GM23338 (cell line): ENCODE measurements at regions not wholly inside any gene's neighbourhood (a gene's known extent, or its start where the extent isn't known, plus 50 kb on each side); places are given as distances from the start of the nearest gene placed in this dataset.

ENCODE experiments used
- ATAC-seq: fragments of 200-7000 bp; cut with Tn5 transposase; 3 replicates; pipeline ENCODE4 v1.9.1; 2020
- DNase-seq: peaks from one replicate; pipeline ENCODE4 v3.0.0-alpha.2; 2015; ENCODE audit warnings: low spot score
- H2AFZ ChIP-seq: fragments of 200-600 bp; sonication (generic); 2 replicates; pipeline ENCODE4 v1.8.0; 2016; ENCODE audit warnings: antibody characterized with exemption, mild to moderate bottlenecking, moderate library complexity
- H3F3A ChIP-seq: fragments of 200-600 bp; sonication (generic); replicated peaks from 2 replicates; pipeline ENCODE4 v1.8.0; 2017; ENCODE audit warnings: antibody characterized with exemption, mixed run types, low read depth
- H3K27ac ChIP-seq: fragments of 200-600 bp; sonication (generic); 2 replicates; pipeline ENCODE4 v1.6.1; 2016; ENCODE audit warnings: low read depth
- H3K27me3 ChIP-seq: fragments of 200-600 bp; sonication (generic); 2 replicates; pipeline ENCODE4 v1.8.0; 2016; ENCODE audit warnings: mild to moderate bottlenecking, mixed run types, moderate library complexity; ENCODE audit not compliant: insufficient read depth
- H3K36me3 ChIP-seq: fragments of 200-600 bp; sonication (generic); 2 replicates; pipeline ENCODE4 v1.8.0; 2016; ENCODE audit warnings: mild to moderate bottlenecking; ENCODE audit not compliant: insufficient read depth
- H3K4me1 ChIP-seq: fragments of 200-600 bp; sonication (generic); 2 replicates; pipeline ENCODE4 v1.8.0; 2016; ENCODE audit warnings: mild to moderate bottlenecking, moderate library complexity; ENCODE audit not compliant: insufficient read depth
- H3K4me2 ChIP-seq: fragments of 200-600 bp; sonication (generic); 2 replicates; pipeline ENCODE4 v1.7.1; 2017; ENCODE audit warnings: mixed run types
- H3K4me3 ChIP-seq: fragments of 200-600 bp; sonication (generic); 2 replicates; pipeline ENCODE4 v1.6.1; 2016; ENCODE audit warnings: mixed run types
- H3K79me2 ChIP-seq: fragments of 200-600 bp; sonication (generic); replicated peaks from 2 replicates; pipeline ENCODE4 v1.8.0; 2017; ENCODE audit warnings: mild to moderate bottlenecking; ENCODE audit not compliant: insufficient read depth
- H3K9me2 ChIP-seq: fragments of 200-600 bp; sonication (generic); 2 replicates; pipeline ENCODE4 v1.8.0; 2017; ENCODE audit not compliant: insufficient read depth
- H4K20me1 ChIP-seq: fragments of 200-600 bp; sonication (generic); replicated peaks from 2 replicates; pipeline ENCODE4 v1.8.0; 2017; ENCODE audit warnings: mild to moderate bottlenecking; ENCODE audit not compliant: insufficient read depth
- H3K27ac Mint-ChIP-seq: 2 replicates; pipeline ENCODE4 v1.8.0; 2020; ENCODE audit warnings: inconsistent platforms, mild to moderate bottlenecking, moderate library complexity, mixed read lengths
- H3K27me3 Mint-ChIP-seq: 3 replicates; pipeline ENCODE4 v1.8.0; 2022; ENCODE audit warnings: low read depth, mild to moderate bottlenecking, moderate library complexity, mixed read lengths, inconsistent platforms; ENCODE audit not compliant: insufficient read depth, poor library complexity
- H3K36me3 Mint-ChIP-seq: 3 replicates; pipeline ENCODE4 v1.8.0; 2021; ENCODE audit warnings: low read depth, mild to moderate bottlenecking, inconsistent platforms, moderate library complexity, mixed read lengths
- H3K4me1 Mint-ChIP-seq: 3 replicates; pipeline ENCODE4 v1.8.0; 2020; ENCODE audit warnings: mild to moderate bottlenecking, inconsistent platforms, mixed read lengths
- H3K4me3 Mint-ChIP-seq: 3 replicates; pipeline ENCODE4 v1.8.0; 2021; ENCODE audit warnings: moderate library complexity, mild to moderate bottlenecking, inconsistent platforms, mixed read lengths
- H3K9me3 Mint-ChIP-seq: 3 replicates; pipeline ENCODE4 v1.8.0; 2020; ENCODE audit warnings: moderate library complexity, mild to moderate bottlenecking, inconsistent platforms, mixed read lengths
- CREB1 ChIP-seq: fragments of 250-450 bp; sonication (Bioruptor Pico); IDR thresholded peaks from 2 replicates; pipeline ENCODE4 v1.5.0; 2020; ENCODE audit warnings: low read depth, mild to moderate bottlenecking, moderate library complexity
- EZH2 ChIP-seq: fragments of 200-600 bp; sonication (generic); IDR thresholded peaks from one replicate; pipeline ENCODE4 v1.8.0; 2017; ENCODE audit warnings: antibody characterized with exemption, mild to moderate bottlenecking, low read depth; ENCODE audit not compliant: unreplicated experiment
- EZH2phosphoT487 ChIP-seq: fragments of 200-600 bp; sonication (generic); IDR thresholded peaks from one replicate; pipeline ENCODE4 v1.8.1; 2018; ENCODE audit warnings: antibody characterized with exemption; ENCODE audit not compliant: unreplicated experiment
- JUNB ChIP-seq: IDR thresholded peaks from one replicate; pipeline ENCODE4 v1.6.1; 2016; ENCODE audit warnings: antibody characterized with exemption; ENCODE audit not compliant: unreplicated experiment
- NANOG ChIP-seq: IDR thresholded peaks from 2 replicates; pipeline ENCODE4 v1.6.1; 2016; ENCODE audit warnings: antibody characterized with exemption, borderline replicate concordance
- POLR2AphosphoS5 ChIP-seq: IDR thresholded peaks from 2 replicates; pipeline ENCODE4 v1.6.1; 2016; ENCODE audit warnings: antibody characterized with exemption, low read depth
- REST ChIP-seq: IDR thresholded peaks from one replicate; pipeline ENCODE4 v1.6.1; 2018; ENCODE audit warnings: antibody characterized with exemption; ENCODE audit not compliant: unreplicated experiment
- STAT1 ChIP-seq: IDR thresholded peaks from one replicate; pipeline ENCODE4 v1.6.1; 2016; ENCODE audit warnings: antibody characterized with exemption; ENCODE audit not compliant: unreplicated experiment
- ZNF114 ChIP-seq: fragments of 250-450 bp; sonication (Bioruptor Pico); IDR thresholded peaks from 2 replicates; pipeline ENCODE4 v1.5.0; 2020; ENCODE audit warnings: mild to moderate bottlenecking, moderate library complexity
- ZNF331 ChIP-seq: fragments of 250-450 bp; sonication (Bioruptor Pico); IDR thresholded peaks from 2 replicates; pipeline ENCODE4 v1.5.0; 2020; ENCODE audit warnings: low read depth, mild to moderate bottlenecking, moderate library complexity
- TF ChIP-seq, protein P1 (sequence below), 2 experiments: fragments of 200-600 bp in 1 of 2; sonication (generic) in 1 of 2; conservative IDR thresholded peaks; 2 replicates each; pipeline versions ENCODE4 v1.5.1 to v1.6.1; 2016 to 2017; ENCODE audit warnings: antibody characterized with exemption in 2 of 2, low read depth in 2 of 2, mild to moderate bottlenecking in 2 of 2, moderate library complexity in 1 of 2
- TF ChIP-seq, protein P2 (sequence below): fragments of 250-450 bp; sonication (Bioruptor Pico); IDR thresholded peaks from 2 replicates; pipeline ENCODE4 v1.5.0; 2020; ENCODE audit warnings: mild to moderate bottlenecking, moderate library complexity
- TF ChIP-seq, protein P3 (sequence below): IDR thresholded peaks from 2 replicates; pipeline ENCODE4 v1.6.1; 2016; ENCODE audit warnings: antibody characterized with exemption

GRCh38 chr11:42049650-42050049, 590.2 kb upstream of the LRRC4C start:
- peaks cover 68% of the 10 kb centered on the region for H3K9me3 Mint-ChIP-seq
- no peak overlapping the region for H3K4me3 Mint-ChIP-seq
- Histone ChIP-seq H3K79me2 (no peaks in the 10 kb centered on the region), H3K36me3 (no peaks in the 10 kb centered on the region), H3K4me2 (no peak overlapping the region), H3F3A (no peaks in the 10 kb centered on the region), H3K4me1 (no peaks in the 10 kb centered on the region), H2AFZ (no peak overlapping the region), H3K27me3 (no peaks in the 10 kb centered on the region), H4K20me1 (no peaks in the 10 kb centered on the region), H3K9me2 (0 out of 2 replicates have a peak, but pooled peaks cover 4% of the 10 kb centered on the region), H3K4me3 (no peak overlapping the region), H3K27ac (no peak overlapping the region)
- H3K27me3 Mint-ChIP-seq = no peaks in the 10 kb centered on the region
- peaks cover 3% of the 10 kb centered on the region; the same call in 2 of the 3 replicates for H3K36me3 Mint-ChIP-seq
- no peak overlapping the region for H3K27ac Mint-ChIP-seq
- TF ChIP-seq POLR2AphosphoS5 (no peak), EZH2 (no peak), JUNB (no peak), ZNF331 (CRISPR knock-in tag) (no peak), CREB1 (CRISPR knock-in tag) (no peak), NANOG (no peak), REST (no peak), ZNF114 (no peak), STAT1 (no peak), EZH2phosphoT487 (no peak)
- TF ChIP-seq, protein P1, sequence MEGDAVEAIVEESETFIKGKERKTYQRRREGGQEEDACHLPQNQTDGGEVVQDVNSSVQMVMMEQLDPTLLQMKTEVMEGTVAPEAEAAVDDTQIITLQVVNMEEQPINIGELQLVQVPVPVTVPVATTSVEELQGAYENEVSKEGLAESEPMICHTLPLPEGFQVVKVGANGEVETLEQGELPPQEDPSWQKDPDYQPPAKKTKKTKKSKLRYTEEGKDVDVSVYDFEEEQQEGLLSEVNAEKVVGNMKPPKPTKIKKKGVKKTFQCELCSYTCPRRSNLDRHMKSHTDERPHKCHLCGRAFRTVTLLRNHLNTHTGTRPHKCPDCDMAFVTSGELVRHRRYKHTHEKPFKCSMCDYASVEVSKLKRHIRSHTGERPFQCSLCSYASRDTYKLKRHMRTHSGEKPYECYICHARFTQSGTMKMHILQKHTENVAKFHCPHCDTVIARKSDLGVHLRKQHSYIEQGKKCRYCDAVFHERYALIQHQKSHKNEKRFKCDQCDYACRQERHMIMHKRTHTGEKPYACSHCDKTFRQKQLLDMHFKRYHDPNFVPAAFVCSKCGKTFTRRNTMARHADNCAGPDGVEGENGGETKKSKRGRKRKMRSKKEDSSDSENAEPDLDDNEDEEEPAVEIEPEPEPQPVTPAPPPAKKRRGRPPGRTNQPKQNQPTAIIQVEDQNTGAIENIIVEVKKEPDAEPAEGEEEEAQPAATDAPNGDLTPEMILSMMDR (conservative IDR thresholded peaks at IDR 0.05; ENCODE audit: low read depth in 2 of 2) = no peak
- TF ChIP-seq, protein P2, sequence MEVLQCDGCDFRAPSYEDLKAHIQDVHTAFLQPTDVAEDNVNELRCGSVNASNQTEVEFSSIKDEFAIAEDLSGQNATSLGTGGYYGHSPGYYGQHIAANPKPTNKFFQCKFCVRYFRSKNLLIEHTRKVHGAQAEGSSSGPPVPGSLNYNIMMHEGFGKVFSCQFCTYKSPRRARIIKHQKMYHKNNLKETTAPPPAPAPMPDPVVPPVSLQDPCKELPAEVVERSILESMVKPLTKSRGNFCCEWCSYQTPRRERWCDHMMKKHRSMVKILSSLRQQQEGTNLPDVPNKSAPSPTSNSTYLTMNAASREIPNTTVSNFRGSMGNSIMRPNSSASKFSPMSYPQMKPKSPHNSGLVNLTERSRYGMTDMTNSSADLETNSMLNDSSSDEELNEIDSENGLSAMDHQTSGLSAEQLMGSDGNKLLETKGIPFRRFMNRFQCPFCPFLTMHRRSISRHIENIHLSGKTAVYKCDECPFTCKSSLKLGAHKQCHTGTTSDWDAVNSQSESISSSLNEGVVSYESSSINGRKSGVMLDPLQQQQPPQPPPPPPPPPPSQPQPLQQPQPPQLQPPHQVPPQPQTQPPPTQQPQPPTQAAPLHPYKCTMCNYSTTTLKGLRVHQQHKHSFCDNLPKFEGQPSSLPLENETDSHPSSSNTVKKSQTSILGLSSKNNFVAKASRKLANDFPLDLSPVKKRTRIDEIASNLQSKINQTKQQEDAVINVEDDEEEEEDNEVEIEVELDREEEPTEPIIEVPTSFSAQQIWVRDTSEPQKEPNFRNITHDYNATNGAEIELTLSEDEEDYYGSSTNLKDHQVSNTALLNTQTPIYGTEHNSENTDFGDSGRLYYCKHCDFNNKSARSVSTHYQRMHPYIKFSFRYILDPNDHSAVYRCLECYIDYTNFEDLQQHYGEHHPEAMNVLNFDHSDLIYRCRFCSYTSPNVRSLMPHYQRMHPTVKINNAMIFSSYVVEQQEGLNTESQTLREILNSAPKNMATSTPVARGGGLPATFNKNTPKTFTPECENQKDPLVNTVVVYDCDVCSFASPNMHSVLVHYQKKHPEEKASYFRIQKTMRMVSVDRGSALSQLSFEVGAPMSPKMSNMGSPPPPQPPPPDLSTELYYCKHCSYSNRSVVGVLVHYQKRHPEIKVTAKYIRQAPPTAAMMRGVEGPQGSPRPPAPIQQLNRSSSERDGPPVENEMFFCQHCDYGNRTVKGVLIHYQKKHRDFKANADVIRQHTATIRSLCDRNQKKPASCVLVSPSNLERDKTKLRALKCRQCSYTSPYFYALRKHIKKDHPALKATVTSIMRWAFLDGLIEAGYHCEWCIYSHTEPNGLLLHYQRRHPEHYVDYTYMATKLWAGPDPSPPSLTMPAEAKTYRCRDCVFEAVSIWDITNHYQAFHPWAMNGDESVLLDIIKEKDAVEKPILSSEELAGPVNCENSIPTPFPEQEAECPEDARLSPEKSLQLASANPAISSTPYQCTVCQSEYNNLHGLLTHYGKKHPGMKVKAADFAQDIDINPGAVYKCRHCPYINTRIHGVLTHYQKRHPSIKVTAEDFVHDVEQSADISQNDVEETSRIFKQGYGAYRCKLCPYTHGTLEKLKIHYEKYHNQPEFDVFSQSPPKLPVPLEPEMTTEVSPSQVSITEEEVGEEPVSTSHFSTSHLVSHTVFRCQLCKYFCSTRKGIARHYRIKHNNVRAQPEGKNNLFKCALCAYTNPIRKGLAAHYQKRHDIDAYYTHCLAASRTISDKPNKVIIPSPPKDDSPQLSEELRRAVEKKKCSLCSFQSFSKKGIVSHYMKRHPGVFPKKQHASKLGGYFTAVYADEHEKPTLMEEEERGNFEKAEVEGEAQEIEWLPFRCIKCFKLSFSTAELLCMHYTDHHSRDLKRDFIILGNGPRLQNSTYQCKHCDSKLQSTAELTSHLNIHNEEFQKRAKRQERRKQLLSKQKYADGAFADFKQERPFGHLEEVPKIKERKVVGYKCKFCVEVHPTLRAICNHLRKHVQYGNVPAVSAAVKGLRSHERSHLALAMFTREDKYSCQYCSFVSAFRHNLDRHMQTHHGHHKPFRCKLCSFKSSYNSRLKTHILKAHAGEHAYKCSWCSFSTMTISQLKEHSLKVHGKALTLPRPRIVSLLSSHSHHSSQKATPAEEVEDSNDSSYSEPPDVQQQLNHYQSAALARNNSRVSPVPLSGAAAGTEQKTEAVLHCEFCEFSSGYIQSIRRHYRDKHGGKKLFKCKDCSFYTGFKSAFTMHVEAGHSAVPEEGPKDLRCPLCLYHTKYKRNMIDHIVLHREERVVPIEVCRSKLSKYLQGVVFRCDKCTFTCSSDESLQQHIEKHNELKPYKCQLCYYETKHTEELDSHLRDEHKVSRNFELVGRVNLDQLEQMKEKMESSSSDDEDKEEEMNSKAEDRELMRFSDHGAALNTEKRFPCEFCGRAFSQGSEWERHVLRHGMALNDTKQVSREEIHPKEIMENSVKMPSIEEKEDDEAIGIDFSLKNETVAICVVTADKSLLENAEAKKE = no peak
- TF ChIP-seq, protein P3, sequence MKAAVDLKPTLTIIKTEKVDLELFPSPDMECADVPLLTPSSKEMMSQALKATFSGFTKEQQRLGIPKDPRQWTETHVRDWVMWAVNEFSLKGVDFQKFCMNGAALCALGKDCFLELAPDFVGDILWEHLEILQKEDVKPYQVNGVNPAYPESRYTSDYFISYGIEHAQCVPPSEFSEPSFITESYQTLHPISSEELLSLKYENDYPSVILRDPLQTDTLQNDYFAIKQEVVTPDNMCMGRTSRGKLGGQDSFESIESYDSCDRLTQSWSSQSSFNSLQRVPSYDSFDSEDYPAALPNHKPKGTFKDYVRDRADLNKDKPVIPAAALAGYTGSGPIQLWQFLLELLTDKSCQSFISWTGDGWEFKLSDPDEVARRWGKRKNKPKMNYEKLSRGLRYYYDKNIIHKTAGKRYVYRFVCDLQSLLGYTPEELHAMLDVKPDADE = no peak
- DNase-seq = no peak
- H3K4me1 Mint-ChIP-seq = no peaks in the 10 kb centered on the region
- no peak for ATAC-seq
